Adrenal gland (tissue), 5 donors: ENCODE measurements at regions not wholly inside any gene's neighbourhood (a gene's known extent, or its start where the extent isn't known, plus 50 kb on each side); places are given as distances from the start of the nearest gene placed in this dataset.

ENCODE experiments used
- POLR2A ChIP-seq, 2 donors: fragments of 450-650 bp; IDR thresholded peaks; one replicate each; pipeline ENCODE4 v1.6.1; 2017; ENCODE audit warnings: antibody characterized with exemption in 2 of 2, mild to moderate bottlenecking in 2 of 2, moderate library complexity in 1 of 2
- TF ChIP-seq, protein P1 (sequence below), 6 experiments: fragments of 450-650 bp in 4 of 6; fragments of 200-600 bp in 2 of 6; sonication (generic) in 1 of 6; IDR thresholded peaks; 1 replicate in 5 of 6; 2 replicates in 1 of 6; pipeline versions ENCODE4 v1.5.1 to v1.8.0; 2016 to 2021; ENCODE audit warnings: antibody characterized with exemption in 6 of 6, mild to moderate bottlenecking in 2 of 6, moderate library complexity in 1 of 6
- donor health status: DM: no; HTN: no; CAD: no.

DNA sequence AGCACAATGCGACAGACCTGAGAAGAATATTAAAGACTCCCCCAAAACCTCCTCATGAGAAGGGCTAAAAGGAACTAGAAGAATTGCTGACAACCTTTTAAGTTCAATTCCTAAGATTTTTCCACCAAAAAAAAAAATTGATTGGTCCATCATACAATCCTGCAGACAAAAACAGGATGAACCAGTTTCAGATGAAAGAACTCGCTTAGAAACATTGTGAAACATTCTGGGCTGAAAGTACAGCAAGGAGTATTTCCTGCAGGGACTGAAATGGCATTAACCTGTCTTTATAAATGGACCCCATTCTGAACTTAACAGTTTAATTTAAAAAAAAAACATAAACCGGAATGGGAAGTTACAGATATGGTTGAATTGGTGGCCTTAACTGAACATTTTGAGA is 96.0 kb upstream of the FAM174B start:
- TF ChIP-seq POLR2A (IDR thresholded peaks at IDR 0.05) = no peak
- TF ChIP-seq, protein P1, sequence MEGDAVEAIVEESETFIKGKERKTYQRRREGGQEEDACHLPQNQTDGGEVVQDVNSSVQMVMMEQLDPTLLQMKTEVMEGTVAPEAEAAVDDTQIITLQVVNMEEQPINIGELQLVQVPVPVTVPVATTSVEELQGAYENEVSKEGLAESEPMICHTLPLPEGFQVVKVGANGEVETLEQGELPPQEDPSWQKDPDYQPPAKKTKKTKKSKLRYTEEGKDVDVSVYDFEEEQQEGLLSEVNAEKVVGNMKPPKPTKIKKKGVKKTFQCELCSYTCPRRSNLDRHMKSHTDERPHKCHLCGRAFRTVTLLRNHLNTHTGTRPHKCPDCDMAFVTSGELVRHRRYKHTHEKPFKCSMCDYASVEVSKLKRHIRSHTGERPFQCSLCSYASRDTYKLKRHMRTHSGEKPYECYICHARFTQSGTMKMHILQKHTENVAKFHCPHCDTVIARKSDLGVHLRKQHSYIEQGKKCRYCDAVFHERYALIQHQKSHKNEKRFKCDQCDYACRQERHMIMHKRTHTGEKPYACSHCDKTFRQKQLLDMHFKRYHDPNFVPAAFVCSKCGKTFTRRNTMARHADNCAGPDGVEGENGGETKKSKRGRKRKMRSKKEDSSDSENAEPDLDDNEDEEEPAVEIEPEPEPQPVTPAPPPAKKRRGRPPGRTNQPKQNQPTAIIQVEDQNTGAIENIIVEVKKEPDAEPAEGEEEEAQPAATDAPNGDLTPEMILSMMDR (IDR thresholded peaks at IDR 0.05) = no peak
